T47D (cell line): ENCODE measurements at regions not wholly inside any gene's neighbourhood (a gene's known extent, or its start where the extent isn't known, plus 50 kb on each side); places are given as distances from the start of the nearest gene placed in this dataset.
A peak's percentile ranks its signal among the peaks of the same experiment; 100 is the strongest.

Experiments
- DNase-seq, 2 experiments: peaks; one replicate each; pipeline versions ENCODE4 v3.0.0 to v3.0.0-alpha.2; 2011 to 2012; ENCODE audit warnings: low read depth in 1 of 2, low spot score in 1 of 2
- JUND ChIP-seq: IDR thresholded peaks from 2 replicates; pipeline ENCODE4 v1.6.1; 2012; ENCODE audit warnings: low read depth
- in situ Hi-C: cut with HindIII; loops from 2 replicates; pipeline ENCODE4 v1.10.0; 2016; ENCODE audit warnings: low sequenced_read_pairs, low pct_unique_long_range_greater_than_20kb

DNA sequence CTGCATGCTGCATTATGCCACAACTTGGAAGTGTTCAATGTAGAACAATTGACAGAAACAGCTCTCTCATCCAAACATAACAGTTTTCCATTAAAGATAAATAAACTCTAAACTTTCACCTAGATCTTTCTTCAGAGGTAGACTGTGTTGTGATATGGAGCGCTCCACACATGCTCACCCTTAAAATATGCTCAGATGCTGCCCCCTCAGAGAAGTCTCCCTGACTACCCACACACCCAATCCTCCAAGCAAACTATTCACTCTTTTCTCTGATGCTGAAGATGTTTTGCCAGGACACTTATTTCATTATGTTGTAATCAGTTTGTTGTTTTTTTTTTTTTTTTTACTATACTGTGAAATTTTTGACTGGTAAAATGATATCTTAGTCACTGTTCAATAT, 206.6 kb upstream of the RASA1 start:
- TF ChIP-seq JUND = no peak
- no peak for DNase-seq
- in situ Hi-C loops = no loop called here

GRCh38 chr5:87069311-87069710, 198.4 kb upstream of the RASA1 start:
- DNase-seq = no peak
- in situ Hi-C loops = no loop called here
- no peak for TF ChIP-seq JUND

DNA sequence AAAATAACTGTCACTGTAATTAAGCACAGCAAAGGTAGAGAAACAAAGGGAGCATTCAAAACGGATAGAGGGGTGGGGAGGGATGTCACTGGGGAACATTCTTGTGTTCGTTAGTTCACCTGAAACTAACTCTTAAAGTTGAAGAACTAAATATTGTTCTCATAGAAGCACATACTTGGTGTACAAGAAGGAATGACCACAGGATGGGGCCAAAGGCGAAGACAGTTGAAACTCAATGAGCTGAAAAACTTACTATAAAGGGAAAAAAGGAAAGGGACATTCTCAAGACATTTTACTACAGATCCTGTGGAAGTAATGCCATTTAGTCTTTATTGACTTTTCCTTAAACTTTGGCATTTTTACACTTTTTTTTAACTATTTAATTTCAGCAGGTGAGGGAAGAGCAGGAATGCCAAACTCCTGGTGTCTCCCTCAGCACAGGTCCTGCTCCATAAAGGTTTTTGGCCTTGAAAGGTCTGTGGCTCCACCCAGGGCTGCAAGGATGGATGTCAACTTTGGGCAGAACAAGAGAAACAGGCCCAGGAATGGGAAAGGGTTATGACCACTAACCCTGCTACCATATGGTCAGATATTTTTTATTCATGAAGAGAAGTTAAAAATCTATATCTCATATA, 197.6 kb upstream of the RASA1 start:
- in situ Hi-C loops = no loop called here
- peak; percentile 11 to 65 for DNase-seq
- TF ChIP-seq JUND = no peak

- DNase-seq = no peak
- TF ChIP-seq JUND = no peak
- in situ Hi-C loops = no loop called here
Measured at GRCh38 chr5:87074072-87074471, 193.6 kb upstream of the RASA1 start.

- in situ Hi-C loops = no loop called here
- DNase-seq = no peak
- no peak for TF ChIP-seq JUND
Measured at GRCh38 chr5:87074934-87075541, 192.6 kb upstream of the RASA1 start.

- no peak for TF ChIP-seq JUND
- in situ Hi-C loops = no loop called here
- DNase-seq = no peak
Measured at GRCh38 chr5:87076411-87076810, 191.3 kb upstream of the RASA1 start.

DNA sequence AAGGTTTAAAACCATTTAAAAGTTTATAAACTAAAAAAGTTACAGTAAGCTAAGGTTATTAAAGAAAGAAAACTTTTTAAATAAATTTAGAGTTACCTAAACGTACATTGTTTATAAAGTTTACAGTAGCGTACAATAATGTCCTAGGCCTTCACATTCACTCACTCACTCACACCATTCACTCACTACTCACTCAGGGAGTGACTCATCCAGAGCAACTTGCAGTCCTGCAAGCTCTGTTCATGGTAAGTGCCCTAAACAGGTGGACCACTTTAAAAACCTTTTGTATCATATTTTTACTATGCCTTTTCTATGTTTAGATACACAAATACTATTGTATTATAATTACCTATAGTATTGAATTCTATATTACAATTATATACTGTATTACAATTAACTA, 190.8 kb upstream of the RASA1 start:
- no peak for TF ChIP-seq JUND
- no peak for DNase-seq
- in situ Hi-C loops = no loop called here

GRCh38 chr5:87079219-87079618, 188.5 kb upstream of the RASA1 start:
- no peak for TF ChIP-seq JUND
- in situ Hi-C loops = no loop called here
- no peak for DNase-seq

DNA sequence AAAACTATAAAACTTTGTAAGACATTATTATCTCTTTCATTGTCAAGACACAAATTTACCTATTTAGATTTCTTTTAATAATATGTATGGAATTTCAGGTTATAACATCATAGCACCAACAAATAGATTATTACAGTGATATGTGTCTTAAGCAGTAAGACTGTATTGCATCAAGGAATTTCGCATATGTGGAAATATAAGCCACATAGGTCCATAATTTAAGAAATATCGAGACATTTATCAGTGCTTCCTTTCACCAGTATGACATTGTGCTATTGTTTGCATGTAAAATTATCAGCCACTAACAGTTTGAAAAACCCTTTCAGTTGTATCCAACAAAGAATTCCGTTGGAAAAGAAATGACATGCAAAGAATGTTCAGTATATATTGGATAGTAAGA, 186.7 kb upstream of the RASA1 start:
- no peak for DNase-seq
- TF ChIP-seq JUND = no peak
- in situ Hi-C loops = no loop called here

- no peak for DNase-seq
- TF ChIP-seq JUND = no peak
- in situ Hi-C loops = no loop called here
Measured at GRCh38 chr5:87081511-87082372, 185.9 kb upstream of the RASA1 start.

DNA sequence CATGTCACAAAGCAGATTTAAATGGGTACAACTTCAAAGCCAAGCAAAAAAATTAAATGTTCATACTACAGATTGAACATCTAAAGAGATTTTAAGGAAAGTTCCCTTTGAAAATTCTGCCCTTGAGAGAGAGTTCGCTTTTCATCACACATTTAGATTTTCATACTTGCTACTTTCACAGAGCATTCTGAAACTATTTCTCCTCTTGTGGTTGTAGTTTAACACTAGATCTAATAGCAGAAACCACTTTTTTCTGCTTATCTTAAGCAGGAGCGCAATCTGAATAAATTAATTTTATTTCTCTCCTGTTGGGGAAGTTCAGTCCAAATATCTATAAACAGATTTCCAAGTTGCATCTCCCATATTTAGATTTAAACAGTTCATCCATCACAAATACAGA, 173.3 kb upstream of the RASA1 start:
- no peak for TF ChIP-seq JUND
- in situ Hi-C loops = no loop called here
- DNase-seq = no peak

GRCh38 chr5:87094833-87095232, 172.8 kb upstream of the RASA1 start:
- in situ Hi-C loops = no loop called here
- TF ChIP-seq JUND = no peak
- no peak for DNase-seq

DNA sequence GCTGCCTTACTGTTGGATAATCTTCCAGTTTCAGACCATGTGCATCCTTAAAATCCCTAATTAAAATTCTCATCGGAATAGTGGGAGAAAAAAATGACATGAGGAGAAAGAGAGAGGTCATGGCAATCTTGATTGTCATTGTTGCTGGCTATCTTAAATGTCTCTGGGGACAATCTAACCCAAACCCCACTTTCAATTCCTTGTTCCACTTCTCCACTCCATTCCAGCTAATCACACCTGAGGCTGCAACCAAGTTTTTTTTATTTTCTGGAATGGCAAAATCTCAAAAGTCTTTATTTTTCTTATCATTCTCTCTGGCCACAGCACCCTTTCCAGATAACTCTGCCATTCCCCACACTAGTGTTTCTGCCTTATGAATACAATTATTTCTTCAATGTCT, 171.9 kb upstream of the RASA1 start:
- no peak for TF ChIP-seq JUND
- in situ Hi-C loops = no loop called here
- DNase-seq = no peak
